ENCODE measurements at regions not wholly inside any gene's neighbourhood (a gene's known extent, or its start where the extent isn't known, plus 50 kb on each side); places are given as distances from the start of the nearest gene placed in this dataset.

- no peak for TF ChIP-seq SIN3A (IDR thresholded peaks at IDR 0.05; ENCODE audit: borderline replicate concordance, insufficient read depth, low read length)
- TF ChIP-seq FOXP2 (optimal IDR thresholded peaks at IDR 0.05; ENCODE audit: borderline replicate concordance, extremely low read depth, extremely low read length, insufficient read depth) = no peak
- no peak for TF ChIP-seq POLR2AphosphoS5 (IDR thresholded peaks at IDR 0.05; ENCODE audit: low read depth, low read length)
- TF ChIP-seq, protein P1, sequence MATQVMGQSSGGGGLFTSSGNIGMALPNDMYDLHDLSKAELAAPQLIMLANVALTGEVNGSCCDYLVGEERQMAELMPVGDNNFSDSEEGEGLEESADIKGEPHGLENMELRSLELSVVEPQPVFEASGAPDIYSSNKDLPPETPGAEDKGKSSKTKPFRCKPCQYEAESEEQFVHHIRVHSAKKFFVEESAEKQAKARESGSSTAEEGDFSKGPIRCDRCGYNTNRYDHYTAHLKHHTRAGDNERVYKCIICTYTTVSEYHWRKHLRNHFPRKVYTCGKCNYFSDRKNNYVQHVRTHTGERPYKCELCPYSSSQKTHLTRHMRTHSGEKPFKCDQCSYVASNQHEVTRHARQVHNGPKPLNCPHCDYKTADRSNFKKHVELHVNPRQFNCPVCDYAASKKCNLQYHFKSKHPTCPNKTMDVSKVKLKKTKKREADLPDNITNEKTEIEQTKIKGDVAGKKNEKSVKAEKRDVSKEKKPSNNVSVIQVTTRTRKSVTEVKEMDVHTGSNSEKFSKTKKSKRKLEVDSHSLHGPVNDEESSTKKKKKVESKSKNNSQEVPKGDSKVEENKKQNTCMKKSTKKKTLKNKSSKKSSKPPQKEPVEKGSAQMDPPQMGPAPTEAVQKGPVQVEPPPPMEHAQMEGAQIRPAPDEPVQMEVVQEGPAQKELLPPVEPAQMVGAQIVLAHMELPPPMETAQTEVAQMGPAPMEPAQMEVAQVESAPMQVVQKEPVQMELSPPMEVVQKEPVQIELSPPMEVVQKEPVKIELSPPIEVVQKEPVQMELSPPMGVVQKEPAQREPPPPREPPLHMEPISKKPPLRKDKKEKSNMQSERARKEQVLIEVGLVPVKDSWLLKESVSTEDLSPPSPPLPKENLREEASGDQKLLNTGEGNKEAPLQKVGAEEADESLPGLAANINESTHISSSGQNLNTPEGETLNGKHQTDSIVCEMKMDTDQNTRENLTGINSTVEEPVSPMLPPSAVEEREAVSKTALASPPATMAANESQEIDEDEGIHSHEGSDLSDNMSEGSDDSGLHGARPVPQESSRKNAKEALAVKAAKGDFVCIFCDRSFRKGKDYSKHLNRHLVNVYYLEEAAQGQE (IDR thresholded peaks at IDR 0.05; ENCODE audit: insufficient read depth in 1 of 2, low read depth in 2 of 2, low read length in 2 of 2) = no peak
- no peak for TF ChIP-seq TAF1 (IDR thresholded peaks at IDR 0.05; ENCODE audit: borderline replicate concordance, insufficient read depth, low read length)
Observed at GRCh38 chr18:51621864-51622160, 424.3 kb upstream of the MEX3C start.

GRCh38 chr18:51622702-51623101, 425.2 kb upstream of the MEX3C start:
- TF ChIP-seq TAF1 (IDR thresholded peaks at IDR 0.05; ENCODE audit: borderline replicate concordance, insufficient read depth, low read length) (no peak), FOXP2 (optimal IDR thresholded peaks at IDR 0.05; ENCODE audit: borderline replicate concordance, extremely low read depth, extremely low read length, insufficient read depth) (no peak), POLR2AphosphoS5 (IDR thresholded peaks at IDR 0.05; ENCODE audit: low read depth, low read length) (no peak), SIN3A (IDR thresholded peaks at IDR 0.05; ENCODE audit: borderline replicate concordance, insufficient read depth, low read length) (no peak)
- TF ChIP-seq, protein P1 (IDR thresholded peaks at IDR 0.05; ENCODE audit: insufficient read depth in 1 of 2, low read depth in 2 of 2, low read length in 2 of 2) = no peak

DNA sequence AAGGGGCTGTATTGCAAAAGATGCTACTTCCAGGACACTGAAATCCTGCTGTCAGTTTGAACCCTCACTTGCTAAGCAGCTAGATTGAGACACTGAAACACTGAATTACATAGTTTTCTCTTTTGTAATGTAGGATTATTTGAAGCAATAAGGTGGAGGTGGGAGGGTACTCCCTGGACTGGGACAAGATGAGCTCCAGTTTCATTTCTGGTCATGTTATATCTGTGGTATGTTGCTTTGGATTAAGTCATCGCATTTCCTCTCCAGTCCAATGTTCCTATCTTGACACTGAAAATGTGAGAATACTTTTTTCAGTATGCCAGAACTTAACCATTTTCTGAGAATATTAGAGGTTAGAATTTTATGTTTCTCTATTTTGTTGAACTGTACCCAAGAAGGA, 426.2 kb upstream of the MEX3C start:
- TF ChIP-seq SIN3A (IDR thresholded peaks at IDR 0.05; ENCODE audit: borderline replicate concordance, insufficient read depth, low read length) (no peak), FOXP2 (optimal IDR thresholded peaks at IDR 0.05; ENCODE audit: borderline replicate concordance, extremely low read depth, extremely low read length, insufficient read depth) (no peak), POLR2AphosphoS5 (IDR thresholded peaks at IDR 0.05; ENCODE audit: low read depth, low read length) (no peak), TAF1 (IDR thresholded peaks at IDR 0.05; ENCODE audit: borderline replicate concordance, insufficient read depth, low read length) (no peak)
- TF ChIP-seq, protein P1 (IDR thresholded peaks at IDR 0.05; ENCODE audit: insufficient read depth in 1 of 2, low read depth in 2 of 2, low read length in 2 of 2) = no peak

DNA sequence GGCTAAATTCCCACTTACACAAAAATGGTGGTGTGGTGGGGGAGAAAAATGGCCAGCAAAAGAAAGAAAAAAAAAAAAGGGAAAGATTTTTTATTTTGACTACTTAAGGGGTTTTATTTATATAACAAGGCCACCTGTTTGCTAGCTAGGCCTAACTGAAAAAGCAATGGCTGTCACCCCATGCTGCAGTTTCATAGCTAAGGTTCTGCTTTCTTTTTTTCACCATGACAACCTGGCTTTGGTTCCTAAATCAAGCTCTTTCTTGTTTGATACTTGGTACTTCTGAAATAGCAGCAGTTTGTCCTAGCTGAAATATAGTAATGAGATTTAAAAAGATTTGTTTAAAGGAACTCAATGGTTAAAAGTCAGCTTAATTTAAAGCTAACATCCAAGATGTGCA, 433.2 kb upstream of the MEX3C start:
- no peak for TF ChIP-seq TAF1 (IDR thresholded peaks at IDR 0.05; ENCODE audit: borderline replicate concordance, insufficient read depth, low read length)
- no peak for TF ChIP-seq FOXP2 (optimal IDR thresholded peaks at IDR 0.05; ENCODE audit: borderline replicate concordance, extremely low read depth, extremely low read length, insufficient read depth)
- no peak for TF ChIP-seq POLR2AphosphoS5 (IDR thresholded peaks at IDR 0.05; ENCODE audit: low read depth, low read length)
- TF ChIP-seq, protein P1 (IDR thresholded peaks at IDR 0.05; ENCODE audit: insufficient read depth in 1 of 2, low read depth in 2 of 2, low read length in 2 of 2) = no peak
- no peak for TF ChIP-seq SIN3A (IDR thresholded peaks at IDR 0.05; ENCODE audit: borderline replicate concordance, insufficient read depth, low read length)

- TF ChIP-seq, protein P1 (IDR thresholded peaks at IDR 0.05; ENCODE audit: insufficient read depth in 1 of 2, low read depth in 2 of 2, low read length in 2 of 2) = no peak
Observed at GRCh38 chr18:51637881-51638280, 440.4 kb upstream of the MEX3C start.

Measured in PFSK-1 (cell line).